ENCODE measurements at regions not wholly inside any gene's neighbourhood (a gene's known extent, or its start where the extent isn't known, plus 50 kb on each side); places are given as distances from the start of the nearest gene placed in this dataset.

GRCh38 chr18:22052405-22053105 is 116.8 kb upstream of the GATA6 start:
- Mint-ChIP-seq H3K27me3 (ENCODE audit: insufficient read depth, low read depth) (peaks cover 5% of the 10 kb centered on the region), H3K4me3 (no peak overlapping the region), H3K36me3 (no peaks in the 10 kb centered on the region), H3K4me1 (peaks cover 4% of the 10 kb centered on the region), H3K27ac (no peak overlapping the region), H3K9me3 (peaks cover 8% of the 10 kb centered on the region)
- no peak overlapping the region for H3K9ac ChIP-seq
- H2AFZ ChIP-seq (replicated peaks): no peak overlapping the region
- DNase-seq (ENCODE audit: low spot score): peak; percentile 16
- H3F3A ChIP-seq (ENCODE audit: low read depth): no peaks in the 10 kb centered on the region
- no peak overlapping the region for H3K4me2 ChIP-seq
- no peak overlapping the region for H3K27ac ChIP-seq
- no peaks in the 10 kb centered on the region for H4K20me1 ChIP-seq (ENCODE audit: low read depth)
- no peaks in the 10 kb centered on the region for H3K36me3 ChIP-seq
- H3K9me3 ChIP-seq (ENCODE audit: low read depth): no peaks in the 10 kb centered on the region
- peaks cover 12% of the 10 kb centered on the region for H3K4me1 ChIP-seq
- no peaks in the 10 kb centered on the region for H3K79me2 ChIP-seq (ENCODE audit: low read depth)
- H3K27me3 ChIP-seq: no peaks in the 10 kb centered on the region
- no peak overlapping the region for H3K4me3 ChIP-seq
- TF ChIP-seq EZH2 (IDR thresholded peaks at IDR 0.05) (no peak), EZH2phosphoT487 (IDR thresholded peaks at IDR 0.05) (no peak), CTCF (IDR thresholded peaks at IDR 0.05) (no peak)

- Histone ChIP-seq H3K27me3 (no peaks in the 10 kb centered on the region), H3K4me2 (no peak overlapping the region), H3K9ac (no peak overlapping the region), H3K27ac (no peak overlapping the region), H3K79me2 (ENCODE audit: low read depth) (no peaks in the 10 kb centered on the region), H4K20me1 (ENCODE audit: low read depth) (no peaks in the 10 kb centered on the region), H3K36me3 (no peaks in the 10 kb centered on the region), H3K4me3 (no peak overlapping the region), H3K4me1 (peaks cover 8% of the 10 kb centered on the region), H2AFZ (replicated peaks) (no peak overlapping the region), H3F3A (ENCODE audit: low read depth) (no peaks in the 10 kb centered on the region), H3K9me3 (ENCODE audit: low read depth) (no peaks in the 10 kb centered on the region)
- Mint-ChIP-seq H3K27me3 (ENCODE audit: insufficient read depth, low read depth) (peaks cover 7% of the 10 kb centered on the region), H3K4me3 (no peak overlapping the region), H3K27ac (no peak overlapping the region), H3K4me1 (peaks cover 5% of the 10 kb centered on the region), H3K36me3 (no peaks in the 10 kb centered on the region), H3K9me3 (peaks cover 8% of the 10 kb centered on the region)
- DNase-seq (ENCODE audit: low spot score): no peak
- TF ChIP-seq CTCF (IDR thresholded peaks at IDR 0.05): no peak
- no peak for TF ChIP-seq EZH2phosphoT487 (IDR thresholded peaks at IDR 0.05)
- TF ChIP-seq EZH2 (IDR thresholded peaks at IDR 0.05): no peak
Measured at GRCh38 chr18:22055466-22056238, 113.7 kb upstream of the GATA6 start.

GRCh38 chr18:22056950-22057349 is 112.4 kb upstream of the GATA6 start:
- Histone ChIP-seq H4K20me1 (ENCODE audit: low read depth) (no peaks in the 10 kb centered on the region), H2AFZ (replicated peaks) (no peak overlapping the region), H3K27ac (no peak overlapping the region), H3K4me2 (no peak overlapping the region), H3F3A (ENCODE audit: low read depth) (peaks cover 4% of the 10 kb centered on the region), H3K4me1 (peaks cover 11% of the 10 kb centered on the region), H3K36me3 (no peaks in the 10 kb centered on the region), H3K4me3 (no peak overlapping the region), H3K9me3 (ENCODE audit: low read depth) (no peaks in the 10 kb centered on the region), H3K9ac (no peak overlapping the region), H3K79me2 (ENCODE audit: low read depth) (no peaks in the 10 kb centered on the region), H3K27me3 (no peaks in the 10 kb centered on the region)
- Mint-ChIP-seq H3K4me3 (no peak overlapping the region), H3K4me1 (peaks cover 9% of the 10 kb centered on the region), H3K27me3 (ENCODE audit: insufficient read depth, low read depth) (peaks cover 7% of the 10 kb centered on the region), H3K36me3 (no peaks in the 10 kb centered on the region), H3K27ac (no peak overlapping the region), H3K9me3 (peaks cover 8% of the 10 kb centered on the region)
- no peak for DNase-seq (ENCODE audit: low spot score)
- TF ChIP-seq EZH2phosphoT487 (IDR thresholded peaks at IDR 0.05) (no peak), EZH2 (IDR thresholded peaks at IDR 0.05) (no peak), CTCF (IDR thresholded peaks at IDR 0.05) (no peak)

All from neural progenitor cell (in vitro differentiated cells).